Activated naive CD8-positive, alpha-beta T cell treated with anti-CD3 and anti-CD28 coated beads, Interleukin-2, amount 50 U/mL, for 24 hours (primary cell): ENCODE measurements at regions not wholly inside any gene's neighbourhood (a gene's known extent, or its start where the extent isn't known, plus 50 kb on each side); places are given as distances from the start of the nearest gene placed in this dataset.
A peak's percentile ranks its signal among the peaks of the same experiment; 100 is the strongest.

Source experiments
- ATAC-seq: fragments of 150-1000 bp; cut with Tn5 transposase; one replicate; pipeline ENCODE4 v1.10.0; 2021
- DNase-seq: peaks from one replicate; pipeline ENCODE4 v3.0.0; 2021
- H3K27ac Mint-ChIP-seq: one replicate; pipeline ENCODE4 v1.8.0; 2021; ENCODE audit warnings: mild to moderate bottlenecking, mixed read lengths
- H3K27me3 Mint-ChIP-seq: one replicate; pipeline ENCODE4 v1.8.0; 2021; ENCODE audit warnings: mixed read lengths
- H3K36me3 Mint-ChIP-seq: one replicate; pipeline ENCODE4 v1.8.0; 2021; ENCODE audit warnings: low read depth, mixed read lengths
- H3K4me1 Mint-ChIP-seq: one replicate; pipeline ENCODE4 v1.8.0; 2021; ENCODE audit warnings: mixed read lengths
- H3K4me3 Mint-ChIP-seq: one replicate; pipeline ENCODE4 v1.8.0; 2021; ENCODE audit warnings: mild to moderate bottlenecking, moderate library complexity, mixed read lengths
- H3K9me3 Mint-ChIP-seq: one replicate; pipeline ENCODE4 v1.8.0; 2021; ENCODE audit warnings: mixed read lengths

DNA sequence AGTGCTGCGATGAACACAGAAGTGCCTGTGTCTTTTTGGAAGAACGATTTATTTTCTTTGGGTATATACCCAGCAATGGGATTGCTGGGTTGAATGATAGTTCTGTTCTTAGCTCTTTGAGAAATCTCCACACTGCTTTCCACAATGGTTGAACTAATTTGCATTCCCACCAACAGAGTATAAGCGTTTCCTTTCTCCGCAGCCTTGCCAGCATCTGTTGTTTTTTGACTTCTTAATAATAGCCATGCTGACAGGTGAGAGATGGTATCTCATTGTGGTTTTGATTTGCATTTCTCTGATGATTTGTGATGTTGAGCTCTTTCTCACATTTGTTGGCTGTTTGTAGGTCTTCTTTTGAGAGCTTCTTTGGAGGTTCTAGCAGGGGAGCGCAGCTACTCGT, 134.6 kb downstream of the TENT4A start:
- no peak overlapping the region for H3K4me3 Mint-ChIP-seq
- peaks cover 1% of the 10 kb centered on the region for H3K4me1 Mint-ChIP-seq
- H3K27ac Mint-ChIP-seq = no peak overlapping the region
- H3K9me3 Mint-ChIP-seq = peaks cover 9% of the 10 kb centered on the region
- no peaks in the 10 kb centered on the region for H3K36me3 Mint-ChIP-seq
- ATAC-seq = no peak
- no peaks in the 10 kb centered on the region for H3K27me3 Mint-ChIP-seq
- no peak for DNase-seq

- H3K27ac Mint-ChIP-seq = no peak overlapping the region
- H3K27me3 Mint-ChIP-seq = no peaks in the 10 kb centered on the region
- H3K4me1 Mint-ChIP-seq = peaks cover 1% of the 10 kb centered on the region
- ATAC-seq = peak; percentile 91
- peaks cover 9% of the 10 kb centered on the region for H3K9me3 Mint-ChIP-seq
- no peaks in the 10 kb centered on the region for H3K36me3 Mint-ChIP-seq
- no peak overlapping the region for H3K4me3 Mint-ChIP-seq
- DNase-seq = no peak
These were observed 136.3 kb downstream of the TENT4A start for GRCh38 chr5:6849316-6850105.

- no peaks in the 10 kb centered on the region for H3K27me3 Mint-ChIP-seq
- no peaks in the 10 kb centered on the region for H3K36me3 Mint-ChIP-seq
- ATAC-seq (peak; percentile 12), DNase-seq (no peak)
- H3K9me3 Mint-ChIP-seq = peaks cover 9% of the 10 kb centered on the region
- H3K4me3 Mint-ChIP-seq = no peak overlapping the region
- no peak overlapping the region for H3K27ac Mint-ChIP-seq
- H3K4me1 Mint-ChIP-seq = peaks cover 1% of the 10 kb centered on the region
These were observed 136.8 kb downstream of the TENT4A start for GRCh38 chr5:6850106-6850432.

GRCh38 chr5:6856653-6857052, 143.4 kb downstream of the TENT4A start:
- Mint-ChIP-seq H3K27me3 (no peaks in the 10 kb centered on the region), H3K36me3 (no peaks in the 10 kb centered on the region), H3K9me3 (peaks cover 5% of the 10 kb centered on the region), H3K4me1 (no peaks in the 10 kb centered on the region), H3K27ac (no peak overlapping the region), H3K4me3 (no peak overlapping the region)
- DNase-seq (no peak), ATAC-seq (no peak)

DNA sequence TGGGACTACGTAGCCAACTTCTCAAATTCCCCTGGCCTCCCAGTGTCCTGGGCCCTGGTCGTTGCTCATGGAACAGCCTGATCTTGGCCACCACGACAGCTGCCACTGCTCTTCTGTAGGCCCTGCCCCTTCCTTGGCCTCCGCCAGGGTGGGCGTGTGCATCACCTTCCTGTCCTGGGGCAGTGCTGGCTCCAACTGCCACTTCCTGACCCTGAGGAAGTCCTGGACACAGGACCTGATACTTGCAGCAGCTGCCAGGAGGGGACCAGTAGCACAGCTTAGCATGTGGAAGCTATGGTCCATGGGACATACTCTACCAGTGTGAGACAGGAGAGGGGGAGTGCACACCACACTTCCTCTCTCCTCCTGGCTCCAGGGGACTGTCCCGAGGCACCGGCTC, 145.2 kb downstream of the TENT4A start:
- no peaks in the 10 kb centered on the region for H3K9me3 Mint-ChIP-seq
- no peaks in the 10 kb centered on the region for H3K4me1 Mint-ChIP-seq
- ATAC-seq (no peak), DNase-seq (no peak)
- no peak overlapping the region for H3K4me3 Mint-ChIP-seq
- H3K36me3 Mint-ChIP-seq = no peaks in the 10 kb centered on the region
- no peak overlapping the region for H3K27ac Mint-ChIP-seq
- no peaks in the 10 kb centered on the region for H3K27me3 Mint-ChIP-seq

- Mint-ChIP-seq H3K4me3 (no peak overlapping the region), H3K27ac (no peak overlapping the region), H3K27me3 (no peaks in the 10 kb centered on the region), H3K9me3 (no peaks in the 10 kb centered on the region), H3K4me1 (no peaks in the 10 kb centered on the region), H3K36me3 (no peaks in the 10 kb centered on the region)
- DNase-seq (no peak), ATAC-seq (no peak)
These were observed 145.8 kb downstream of the TENT4A start for GRCh38 chr5:6859023-6859422.

GRCh38 chr5:6859951-6860638, 146.9 kb downstream of the TENT4A start:
- H3K27ac Mint-ChIP-seq = no peak overlapping the region
- ATAC-seq = no peak

GRCh38 chr5:6861036-6861435, 147.8 kb downstream of the TENT4A start:
- no peak for ATAC-seq
- DNase-seq = no peak
- H3K4me1 Mint-ChIP-seq = no peaks in the 10 kb centered on the region
- H3K4me3 Mint-ChIP-seq = no peak overlapping the region
- H3K9me3 Mint-ChIP-seq = no peaks in the 10 kb centered on the region
- no peaks in the 10 kb centered on the region for H3K36me3 Mint-ChIP-seq
- H3K27ac Mint-ChIP-seq = no peak overlapping the region
- no peaks in the 10 kb centered on the region for H3K27me3 Mint-ChIP-seq

More at GRCh38 chr5:6859951-6860638, 146.9 kb downstream of the TENT4A start:
- Mint-ChIP-seq H3K36me3 (no peaks in the 10 kb centered on the region), H3K27me3 (no peaks in the 10 kb centered on the region), H3K4me1 (no peaks in the 10 kb centered on the region), H3K9me3 (no peaks in the 10 kb centered on the region), H3K4me3 (no peak overlapping the region)
- no peak for DNase-seq

DNA sequence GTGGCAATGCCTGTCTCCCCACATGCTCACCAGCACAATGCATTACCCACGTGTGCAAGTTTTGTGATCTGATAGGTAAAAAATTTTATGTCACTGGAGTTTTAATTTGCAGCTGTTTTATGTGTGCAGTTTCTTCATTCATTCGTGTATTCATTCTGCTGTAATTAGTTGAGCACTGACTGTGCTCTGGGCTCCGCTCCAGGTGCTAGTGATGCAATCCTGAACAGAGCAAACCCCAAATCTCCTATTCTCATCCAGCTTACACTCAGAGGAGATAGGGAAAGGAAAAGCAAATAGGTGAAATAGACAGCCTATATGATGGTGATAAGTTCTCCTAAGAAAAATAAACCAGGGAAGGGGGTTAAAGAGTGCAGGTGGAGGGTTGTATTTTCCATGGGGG, 148.4 kb downstream of the TENT4A start:
- DNase-seq (no peak), ATAC-seq (no peak)
- H3K4me3 Mint-ChIP-seq = no peak overlapping the region
- no peaks in the 10 kb centered on the region for H3K4me1 Mint-ChIP-seq
- H3K27me3 Mint-ChIP-seq = no peaks in the 10 kb centered on the region
- H3K27ac Mint-ChIP-seq = no peak overlapping the region
- no peaks in the 10 kb centered on the region for H3K9me3 Mint-ChIP-seq
- no peaks in the 10 kb centered on the region for H3K36me3 Mint-ChIP-seq

- H3K4me3 Mint-ChIP-seq = no peak overlapping the region
- no peaks in the 10 kb centered on the region for H3K36me3 Mint-ChIP-seq
- H3K9me3 Mint-ChIP-seq = no peaks in the 10 kb centered on the region
- H3K27me3 Mint-ChIP-seq = no peaks in the 10 kb centered on the region
- no peak for ATAC-seq
- DNase-seq = no peak
- H3K27ac Mint-ChIP-seq = no peak overlapping the region
- H3K4me1 Mint-ChIP-seq = no peaks in the 10 kb centered on the region
These were observed 149.1 kb downstream of the TENT4A start for GRCh38 chr5:6862306-6862705.

DNA sequence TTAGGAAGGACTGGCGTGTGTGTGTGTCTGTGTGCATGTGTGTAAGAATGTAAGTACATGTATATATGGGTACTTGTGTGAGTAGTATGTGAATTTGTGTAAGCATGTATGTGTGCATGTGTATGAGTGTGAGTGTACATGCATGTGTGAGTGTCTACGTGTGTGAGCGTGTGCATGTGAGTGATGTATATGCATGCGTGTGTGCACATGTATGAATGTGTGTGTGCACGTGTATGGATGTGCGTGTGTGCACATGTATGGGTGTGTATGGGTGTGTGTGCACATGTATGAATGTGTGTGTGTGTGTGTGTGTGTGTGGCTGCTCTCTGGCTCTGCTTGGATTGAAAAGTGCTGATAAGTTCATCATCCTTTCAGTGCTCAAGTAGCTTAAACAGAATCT, 154.5 kb downstream of the TENT4A start:
- Mint-ChIP-seq H3K27me3 (peaks cover 3% of the 10 kb centered on the region), H3K36me3 (no peaks in the 10 kb centered on the region), H3K27ac (no peak overlapping the region), H3K4me1 (no peaks in the 10 kb centered on the region), H3K4me3 (no peak overlapping the region), H3K9me3 (no peaks in the 10 kb centered on the region)
- no peak for ATAC-seq
- DNase-seq = no peak

DNA sequence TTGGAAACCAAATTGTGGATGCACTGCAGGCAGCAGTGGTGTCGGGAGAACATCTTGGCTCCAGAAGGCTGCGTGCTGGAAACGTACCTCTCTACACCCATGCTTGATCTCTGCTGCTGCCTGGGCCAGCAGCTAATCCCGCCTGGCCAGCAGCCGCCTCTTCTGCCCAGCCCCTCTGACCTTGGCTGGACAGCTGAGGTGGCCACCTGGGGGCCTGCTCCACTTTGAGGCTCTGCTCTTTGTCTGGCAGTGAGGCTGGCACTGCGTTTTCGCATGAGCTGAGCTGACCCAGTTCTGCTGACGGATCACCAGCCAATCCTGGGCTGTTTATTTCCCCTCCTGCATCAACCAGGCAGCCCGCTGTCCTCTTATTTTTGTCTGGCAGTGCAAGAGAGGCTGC, 154.9 kb downstream of the TENT4A start:
- Mint-ChIP-seq H3K9me3 (no peaks in the 10 kb centered on the region), H3K36me3 (no peaks in the 10 kb centered on the region), H3K27ac (no peak overlapping the region), H3K27me3 (peaks cover 3% of the 10 kb centered on the region), H3K4me1 (no peaks in the 10 kb centered on the region), H3K4me3 (no peak overlapping the region)
- DNase-seq (no peak), ATAC-seq (no peak)

DNA sequence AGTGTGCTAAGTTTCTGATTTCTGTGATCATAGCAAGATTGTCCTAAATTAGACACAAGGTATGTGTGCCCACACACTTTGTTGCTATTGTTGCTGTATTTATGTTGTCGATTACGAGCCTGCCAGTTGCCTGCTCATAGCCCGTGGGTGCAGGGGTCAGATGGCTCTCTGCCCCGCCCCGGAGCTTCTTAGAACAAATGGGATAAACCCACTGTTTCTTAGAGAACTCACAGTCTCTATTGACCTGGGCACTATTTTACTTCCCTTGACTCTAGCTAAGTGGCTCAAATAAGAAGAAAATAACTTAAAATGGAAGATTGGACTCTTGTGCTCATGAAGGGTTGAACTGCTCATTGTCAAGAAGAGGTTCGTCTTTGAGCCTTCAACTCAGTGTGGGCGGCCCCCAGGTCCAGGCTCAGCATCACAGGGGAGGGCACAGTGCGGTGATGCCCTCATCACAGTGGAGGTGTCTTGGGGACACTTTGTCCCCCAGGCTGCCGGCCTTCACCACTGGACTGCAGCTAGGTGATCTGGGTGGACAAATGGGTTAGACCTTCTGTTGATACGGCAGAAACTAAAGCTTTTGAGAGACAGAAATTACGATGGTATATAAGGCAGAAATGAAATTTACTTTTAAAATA, 155.5 kb downstream of the TENT4A start:
- no peak overlapping the region for H3K27ac Mint-ChIP-seq
- ATAC-seq (no peak), DNase-seq (no peak)
- peaks cover 3% of the 10 kb centered on the region for H3K27me3 Mint-ChIP-seq
- no peaks in the 10 kb centered on the region for H3K36me3 Mint-ChIP-seq
- no peak overlapping the region for H3K4me3 Mint-ChIP-seq
- no peaks in the 10 kb centered on the region for H3K4me1 Mint-ChIP-seq
- H3K9me3 Mint-ChIP-seq = no peaks in the 10 kb centered on the region

DNA sequence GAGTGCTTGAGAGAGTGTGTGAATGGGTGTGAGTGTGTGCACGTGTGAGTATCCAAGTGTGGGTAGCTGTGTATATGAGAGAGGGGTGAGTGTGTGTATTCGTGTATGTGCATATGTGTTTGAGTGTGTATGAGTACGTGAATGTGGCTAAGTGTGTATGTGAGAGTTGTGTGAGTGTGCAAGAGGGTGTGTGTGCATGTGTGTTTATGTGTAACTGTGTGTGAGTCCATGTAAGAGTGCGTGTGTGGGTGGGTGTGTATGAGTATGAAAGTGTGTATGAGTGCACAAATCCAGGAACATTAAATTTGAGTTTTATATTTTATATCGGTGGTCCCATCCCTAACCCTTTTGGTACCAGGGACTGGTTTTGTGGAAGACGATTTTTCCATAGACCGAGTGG, 156.4 kb downstream of the TENT4A start:
- no peaks in the 10 kb centered on the region for H3K36me3 Mint-ChIP-seq
- no peak overlapping the region for H3K27ac Mint-ChIP-seq
- ATAC-seq = no peak

GRCh38 chr5:6872441-6873160, 159.4 kb downstream of the TENT4A start:
- Mint-ChIP-seq H3K27me3 (peaks cover 2% of the 10 kb centered on the region), H3K27ac (no peak overlapping the region)

More for the DNA sequence above, 156.4 kb downstream of the TENT4A start:
- DNase-seq = no peak
- no peak overlapping the region for H3K4me3 Mint-ChIP-seq
- H3K4me1 Mint-ChIP-seq = no peaks in the 10 kb centered on the region
- no peaks in the 10 kb centered on the region for H3K9me3 Mint-ChIP-seq
- H3K27me3 Mint-ChIP-seq = peaks cover 3% of the 10 kb centered on the region

More at GRCh38 chr5:6872441-6873160, 159.4 kb downstream of the TENT4A start:
- DNase-seq = no peak
- Mint-ChIP-seq H3K4me1 (no peaks in the 10 kb centered on the region), H3K36me3 (no peaks in the 10 kb centered on the region), H3K9me3 (no peaks in the 10 kb centered on the region), H3K4me3 (no peak overlapping the region)
- ATAC-seq = no peak
